ENCODE measurements at regions not wholly inside any gene's neighbourhood (a gene's known extent, or its start where the extent isn't known, plus 50 kb on each side); places are given as distances from the start of the nearest gene placed in this dataset.
A peak's percentile ranks its signal among the peaks of the same experiment; 100 is the strongest.

DNA sequence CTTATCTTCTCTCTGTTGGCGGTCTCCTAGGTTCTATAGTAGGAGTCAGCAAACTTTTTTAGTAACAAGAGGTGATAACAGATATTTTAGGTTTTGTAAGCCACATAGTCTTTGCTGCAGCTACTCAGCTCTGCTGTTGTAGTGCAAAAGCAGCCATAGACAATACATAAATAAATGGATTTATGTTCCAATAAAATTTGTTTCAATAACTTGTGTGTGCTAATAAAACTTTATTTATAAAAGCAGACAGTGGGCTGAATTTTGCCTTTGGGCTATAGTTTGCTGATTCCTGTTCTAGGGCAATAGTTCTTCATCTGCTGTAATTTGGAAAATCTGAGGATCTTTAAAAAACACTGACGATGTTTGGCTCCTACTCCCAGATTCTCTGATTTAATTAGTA is 469.4 kb upstream of the TNC start:
- Mint-ChIP-seq H3K36me3 (ENCODE audit: low read depth) (no peaks in the 10 kb centered on the region), H3K4me3 (no peak overlapping the region), H3K4me1 (ENCODE audit: low read depth) (no peaks in the 10 kb centered on the region), H3K9me3 (no peaks in the 10 kb centered on the region), H3K27me3 (peaks cover 10% of the 10 kb centered on the region), H3K27ac (no peak overlapping the region)
- POLR2A ChIA-PET: no interaction called here
- TF ChIP-seq, protein P1, sequence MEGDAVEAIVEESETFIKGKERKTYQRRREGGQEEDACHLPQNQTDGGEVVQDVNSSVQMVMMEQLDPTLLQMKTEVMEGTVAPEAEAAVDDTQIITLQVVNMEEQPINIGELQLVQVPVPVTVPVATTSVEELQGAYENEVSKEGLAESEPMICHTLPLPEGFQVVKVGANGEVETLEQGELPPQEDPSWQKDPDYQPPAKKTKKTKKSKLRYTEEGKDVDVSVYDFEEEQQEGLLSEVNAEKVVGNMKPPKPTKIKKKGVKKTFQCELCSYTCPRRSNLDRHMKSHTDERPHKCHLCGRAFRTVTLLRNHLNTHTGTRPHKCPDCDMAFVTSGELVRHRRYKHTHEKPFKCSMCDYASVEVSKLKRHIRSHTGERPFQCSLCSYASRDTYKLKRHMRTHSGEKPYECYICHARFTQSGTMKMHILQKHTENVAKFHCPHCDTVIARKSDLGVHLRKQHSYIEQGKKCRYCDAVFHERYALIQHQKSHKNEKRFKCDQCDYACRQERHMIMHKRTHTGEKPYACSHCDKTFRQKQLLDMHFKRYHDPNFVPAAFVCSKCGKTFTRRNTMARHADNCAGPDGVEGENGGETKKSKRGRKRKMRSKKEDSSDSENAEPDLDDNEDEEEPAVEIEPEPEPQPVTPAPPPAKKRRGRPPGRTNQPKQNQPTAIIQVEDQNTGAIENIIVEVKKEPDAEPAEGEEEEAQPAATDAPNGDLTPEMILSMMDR (IDR thresholded peaks at IDR 0.05): no peak
- DNase-seq: no peak
- CTCF ChIA-PET: no interaction called here
- intact Hi-C loops (cut with micrococcal nuclease): no loop called here
- no peak for ATAC-seq

DNA sequence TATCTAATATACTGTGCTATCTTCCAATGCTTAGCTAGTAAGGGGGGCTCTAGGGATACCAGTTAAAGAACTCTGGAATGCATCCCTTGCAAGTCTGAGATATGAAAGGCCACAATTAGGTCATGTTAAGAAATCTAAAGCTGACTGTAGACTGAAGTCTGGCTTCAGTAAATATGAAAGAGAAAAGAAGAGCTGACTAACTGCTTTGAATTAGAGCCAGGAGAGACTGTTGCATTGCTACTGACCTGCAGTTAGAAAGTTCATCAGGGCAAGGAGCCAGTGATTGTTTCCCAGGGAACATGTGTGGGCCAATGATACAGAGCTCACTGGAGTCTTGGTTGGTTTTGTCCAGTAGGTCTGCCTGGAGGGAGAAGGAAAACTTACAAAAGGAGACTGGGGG is 472.1 kb upstream of the TNC start:
- ChIA-PET POLR2A (no interaction called here), CTCF (interaction anchor here (1.1 to 1.3 kb wide), 2 partner anchors 15 to 563 kb away, joined by 3 read pairs; no protein-coding TSS in a partner anchor)
- H3K36me3 Mint-ChIP-seq (ENCODE audit: low read depth): no peaks in the 10 kb centered on the region
- DNase-seq (no peak), ATAC-seq (no peak)
- no peaks in the 10 kb centered on the region for H3K9me3 Mint-ChIP-seq
- H3K4me1 Mint-ChIP-seq (ENCODE audit: low read depth): no peaks in the 10 kb centered on the region
- H3K27me3 Mint-ChIP-seq: peaks cover 10% of the 10 kb centered on the region
- TF ChIP-seq, protein P1 (IDR thresholded peaks at IDR 0.05): no peak
- H3K27ac Mint-ChIP-seq: no peak overlapping the region
- H3K4me3 Mint-ChIP-seq: no peak overlapping the region
- intact Hi-C loops (cut with micrococcal nuclease): loop anchor here (10.0 kb wide), 2 partner anchors 905 to 1075 kb away; no protein-coding TSS in a partner anchor

DNA sequence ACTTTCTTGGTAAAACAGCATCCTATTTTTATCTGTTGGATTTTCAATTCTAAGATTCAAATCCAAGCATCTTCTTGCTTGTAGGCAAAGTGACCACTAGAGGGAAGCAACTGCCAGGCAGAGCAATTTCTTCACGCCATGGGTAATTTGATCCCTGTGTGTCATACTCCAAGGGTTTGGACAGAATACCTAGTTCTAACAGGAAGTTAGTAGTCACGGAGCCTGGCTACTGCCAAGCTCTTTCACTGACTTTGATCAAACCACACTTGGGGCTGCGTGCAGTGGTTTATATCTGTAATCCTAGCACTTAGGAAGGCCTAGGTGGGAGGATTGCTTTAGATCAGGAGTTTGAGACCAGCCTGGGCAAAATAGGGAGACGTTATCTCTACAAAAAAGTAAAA is 473.6 kb upstream of the TNC start:
- Mint-ChIP-seq H3K4me1 (ENCODE audit: low read depth) (no peaks in the 10 kb centered on the region), H3K4me3 (no peak overlapping the region), H3K36me3 (ENCODE audit: low read depth) (no peaks in the 10 kb centered on the region), H3K27ac (no peak overlapping the region), H3K27me3 (peaks cover 15% of the 10 kb centered on the region), H3K9me3 (no peaks in the 10 kb centered on the region)
- POLR2A ChIA-PET: no interaction called here
- TF ChIP-seq, protein P1 (IDR thresholded peaks at IDR 0.05): peak; percentile 48
- ATAC-seq: no peak
- DNase-seq: peak; percentile 7
- intact Hi-C loops (cut with micrococcal nuclease): loop anchor here (10.0 kb wide), 2 partner anchors 903 to 1073 kb away; no protein-coding TSS in a partner anchor
- CTCF ChIA-PET: interaction anchor here (2.9 kb wide), 1 partner anchor 1269 kb away, joined by 13 read pairs; no protein-coding TSS in a partner anchor

DNA sequence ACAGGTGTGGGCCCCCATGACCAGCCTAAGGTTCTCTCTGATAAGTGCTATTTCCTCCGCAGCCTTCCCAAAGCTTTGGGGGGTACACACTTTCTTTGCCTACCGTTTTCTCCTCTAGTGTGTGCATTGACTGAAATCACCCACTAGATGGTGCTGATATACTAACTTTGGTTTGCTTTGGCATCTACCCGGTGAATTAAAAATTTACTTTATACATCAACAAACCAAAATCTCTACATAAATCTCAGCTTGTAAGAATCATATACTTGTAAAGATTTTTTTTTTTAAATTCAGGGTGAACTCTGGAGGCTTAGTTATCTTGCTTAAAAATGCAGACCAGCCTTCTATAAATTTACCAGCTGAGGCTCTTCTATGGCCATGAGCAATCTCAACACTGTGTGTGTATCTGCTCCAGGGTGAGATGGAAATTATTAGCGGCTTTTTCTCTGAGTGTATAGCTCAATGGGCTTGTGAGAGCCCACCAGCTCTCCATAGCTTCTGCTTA is 475.7 kb upstream of the TNC start:
- ATAC-seq (no peak), DNase-seq (no peak)
- Mint-ChIP-seq H3K27me3 (peaks cover 19% of the 10 kb centered on the region), H3K9me3 (no peaks in the 10 kb centered on the region), H3K4me1 (ENCODE audit: low read depth) (no peaks in the 10 kb centered on the region), H3K27ac (no peak overlapping the region), H3K4me3 (no peak overlapping the region), H3K36me3 (ENCODE audit: low read depth) (no peaks in the 10 kb centered on the region)
- TF ChIP-seq, protein P1 (IDR thresholded peaks at IDR 0.05): peak; percentile 72
- CTCF ChIA-PET: interaction anchor here (0.7 to 2.9 kb wide), 21 partner anchors 8 to 1267 kb away, joined by 3 to 13 read pairs (median 4); no protein-coding TSS in a partner anchor
- POLR2A ChIA-PET: no interaction called here
- intact Hi-C loops (cut with micrococcal nuclease): loop anchor here (10.0 kb wide), 2 partner anchors 901 to 1071 kb away; no protein-coding TSS in a partner anchor

DNA sequence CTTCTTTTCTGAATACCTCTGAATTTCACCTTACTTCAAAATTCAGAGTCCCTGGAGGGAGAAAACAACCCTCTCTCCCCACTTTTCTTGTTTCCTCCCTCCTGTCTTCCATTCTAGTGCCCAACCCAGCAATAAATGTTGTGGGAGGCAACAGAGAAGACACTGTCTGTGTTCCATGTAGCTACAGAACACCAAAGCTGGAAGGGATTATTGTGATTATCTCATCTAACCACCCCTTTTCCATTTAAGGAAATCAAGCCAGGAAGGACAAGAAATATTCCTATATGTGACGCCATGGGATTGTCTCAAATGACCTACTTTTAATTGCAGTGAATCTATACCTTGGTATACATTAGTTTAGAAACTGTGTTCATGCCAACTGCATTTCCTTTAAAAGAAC is 476.6 kb upstream of the TNC start:
- ChIA-PET POLR2A (no interaction called here), CTCF (interaction anchor here (0.9 to 2.0 kb wide), 4 partner anchors 13 to 977 kb away, joined by 4 to 8 read pairs (median 4); no protein-coding TSS in a partner anchor)
- Mint-ChIP-seq H3K27ac (no peak overlapping the region), H3K4me3 (no peak overlapping the region), H3K9me3 (no peaks in the 10 kb centered on the region), H3K4me1 (ENCODE audit: low read depth) (no peaks in the 10 kb centered on the region), H3K36me3 (ENCODE audit: low read depth) (no peaks in the 10 kb centered on the region), H3K27me3 (peaks cover 19% of the 10 kb centered on the region)
- intact Hi-C loops (cut with micrococcal nuclease): loop anchor here (10.0 kb wide), 2 partner anchors 900 to 1070 kb away; no protein-coding TSS in a partner anchor
- TF ChIP-seq, protein P1 (IDR thresholded peaks at IDR 0.05): no peak
- DNase-seq: no peak
- no peak for ATAC-seq

Measured in activated CD8-positive, alpha-beta T cell treated with anti-CD3 and anti-CD28 coated beads for 36 hours (primary cell).